Mucosa of gallbladder (tissue), 1 donor: ENCODE measurements at regions not wholly inside any gene's neighbourhood (a gene's known extent, or its start where the extent isn't known, plus 50 kb on each side); places are given as distances from the start of the nearest gene placed in this dataset.
"Not testable (repeated sequence)": the region's sequence is repeated elsewhere in the genome, so short reads cannot be mapped to it uniquely, and the experiment has no call there.

Source experiments
- DNase-seq: peaks from one replicate; pipeline ENCODE4 v3.0.0-alpha.2; 2020; ENCODE audit warnings: low spot score
- donor health status: DM: no; HTN: no; CAD: no.

DNA sequence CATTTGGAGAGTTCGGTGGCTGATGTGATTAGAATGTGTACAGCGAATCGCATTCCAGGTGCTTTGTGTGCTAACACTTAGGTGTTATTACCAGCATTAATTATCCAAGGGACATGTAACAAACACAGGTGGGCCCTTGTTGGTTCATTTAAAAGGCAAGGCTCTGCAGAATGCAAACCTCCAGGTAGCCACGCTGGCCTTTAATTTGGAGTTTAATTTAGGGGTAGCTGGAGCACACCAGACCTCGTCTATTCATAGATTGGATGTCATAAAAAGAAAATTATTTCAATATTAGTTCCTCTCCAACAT is 191.1 kb downstream of the MAT2B start:
- DNase-seq: no peak

DNA sequence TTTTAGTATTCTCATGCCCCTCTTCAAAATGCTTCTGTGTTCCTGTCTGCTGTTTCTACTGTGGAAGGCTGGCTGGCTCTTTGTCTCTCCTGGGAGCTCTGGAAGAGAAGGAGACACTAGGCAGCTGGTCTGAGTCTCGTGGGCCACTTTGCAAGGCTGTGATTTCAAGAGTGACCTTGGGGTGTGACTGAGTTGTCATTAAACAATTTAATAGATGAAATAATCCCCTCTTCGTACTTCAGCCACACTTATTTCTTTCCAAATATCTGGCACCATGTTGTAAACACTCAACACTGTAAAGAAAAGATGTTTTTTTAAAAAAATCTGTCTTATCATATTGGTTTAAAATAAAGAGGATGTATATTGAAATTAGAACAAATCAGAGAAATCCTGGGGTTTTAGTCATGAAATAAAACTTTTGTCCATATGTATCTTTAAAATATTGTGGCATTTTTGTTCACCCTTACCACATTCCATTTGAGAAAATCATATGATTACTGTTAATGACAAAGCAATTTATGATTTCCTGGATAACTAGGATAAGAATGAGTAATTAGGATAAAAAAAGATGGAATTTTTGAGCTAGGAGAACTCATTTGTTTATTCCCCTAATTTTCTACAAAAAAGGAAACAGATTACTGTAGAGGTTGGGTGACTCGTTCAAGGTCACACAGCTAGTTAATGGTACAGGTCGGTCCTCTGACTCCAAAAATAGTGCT is 200.8 kb downstream of the MAT2B start:
- DNase-seq: no peak

DNA sequence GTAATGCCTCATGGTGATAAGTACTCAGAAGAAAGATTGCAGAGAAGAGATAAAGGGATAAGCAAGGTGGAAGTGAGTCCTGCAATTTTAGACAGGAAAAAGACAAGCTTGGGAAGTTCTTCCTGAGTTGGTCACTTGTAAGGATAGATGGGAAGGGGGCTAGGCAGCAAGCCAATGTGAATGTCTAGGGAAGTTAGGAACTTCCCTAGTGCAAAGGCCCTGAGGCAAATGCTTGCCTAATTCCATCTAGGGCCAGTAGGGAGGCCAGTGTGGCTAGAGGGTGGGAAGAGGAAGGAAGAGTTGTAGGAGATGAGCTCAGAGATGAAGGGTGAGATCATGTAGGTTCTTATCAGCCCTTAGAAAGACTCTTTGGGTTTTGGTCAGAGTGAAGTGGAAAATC is 206.6 kb downstream of the MAT2B start:
- no peak for DNase-seq

DNA sequence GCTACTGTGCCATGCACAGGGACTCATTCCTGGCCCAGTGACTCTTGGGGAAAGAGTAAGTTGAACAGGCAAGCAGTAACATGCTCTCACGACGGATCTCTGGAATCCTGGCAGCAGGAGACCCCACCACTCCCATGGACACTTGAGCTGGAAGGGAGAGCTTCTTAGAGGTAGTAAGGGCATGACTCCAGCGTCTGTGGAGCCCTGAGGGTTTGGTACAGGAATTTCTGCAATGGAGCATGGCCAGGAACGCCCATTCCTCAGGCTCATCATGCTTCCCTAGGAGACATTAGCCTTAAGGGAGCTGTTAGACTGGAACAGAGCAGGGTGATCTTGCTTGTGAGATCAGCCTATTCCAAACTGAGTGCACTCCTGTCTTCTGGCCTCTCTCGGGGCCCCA is 212.9 kb downstream of the MAT2B start:
- DNase-seq: no peak

DNA sequence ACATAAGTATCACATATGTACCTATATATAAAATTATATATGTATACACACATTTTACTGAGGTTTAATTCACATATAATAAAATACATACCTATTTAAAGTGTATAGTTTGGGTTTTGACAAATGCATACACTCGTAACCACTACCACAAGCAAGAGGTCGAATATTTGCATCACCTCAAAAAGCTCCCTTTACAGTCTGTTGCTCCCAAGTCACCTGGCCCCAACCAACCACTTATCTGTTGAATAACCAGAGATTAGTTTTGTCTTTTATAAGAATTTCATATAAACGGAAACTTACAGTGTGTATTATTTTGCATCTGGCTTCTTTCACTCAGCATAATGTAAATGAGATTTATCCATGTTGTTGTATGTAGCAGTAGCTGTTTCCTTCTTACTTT is 218.9 kb downstream of the MAT2B start:
- no peak for DNase-seq

DNA sequence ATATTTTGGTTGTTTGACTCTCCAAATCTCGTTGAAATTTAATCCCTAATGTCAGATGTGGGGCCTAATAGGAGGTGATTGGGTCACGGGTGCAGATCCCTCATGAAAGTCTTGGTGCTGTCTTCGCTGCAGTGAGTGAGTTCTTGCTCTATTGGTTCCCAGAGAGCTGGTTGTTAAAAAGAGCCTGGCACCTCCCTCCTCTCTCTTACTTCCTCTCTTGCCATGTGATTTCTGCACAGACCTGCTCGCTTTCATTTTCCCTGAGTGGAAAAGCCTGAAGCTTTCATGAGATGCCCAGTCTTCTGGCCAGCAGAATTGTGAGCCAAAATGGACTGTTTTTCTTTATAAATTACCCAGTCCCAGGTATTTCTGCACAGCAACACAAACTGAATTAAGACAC is 221.6 kb downstream of the MAT2B start:
- no peak for DNase-seq

DNA sequence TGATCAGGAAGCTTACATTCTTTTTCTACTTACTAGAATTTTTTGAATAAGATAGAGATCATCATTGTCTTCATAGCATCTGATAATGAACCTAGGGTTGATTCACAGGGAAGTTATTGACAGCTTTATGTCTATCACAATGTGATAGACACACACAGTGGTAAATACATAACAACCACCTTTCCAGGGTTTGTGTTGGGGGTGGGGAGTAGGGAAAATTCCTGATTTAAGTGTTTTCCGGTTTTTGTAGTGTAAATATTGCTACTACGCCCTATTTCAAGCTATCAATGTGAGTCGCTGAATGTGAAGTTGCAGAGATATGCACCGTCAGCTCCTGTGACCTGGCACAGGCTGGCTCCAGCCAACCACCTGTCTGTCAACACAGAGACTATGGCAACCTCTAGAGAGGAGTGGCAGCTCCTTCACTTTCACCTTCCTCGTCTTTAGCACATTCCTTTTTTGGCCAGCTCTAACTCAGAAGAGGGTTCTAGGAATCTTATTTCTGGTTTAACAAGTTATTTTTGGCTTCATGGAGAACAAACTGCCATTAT is 224.9 kb downstream of the MAT2B start:
- peak; percentile 63 for DNase-seq

DNA sequence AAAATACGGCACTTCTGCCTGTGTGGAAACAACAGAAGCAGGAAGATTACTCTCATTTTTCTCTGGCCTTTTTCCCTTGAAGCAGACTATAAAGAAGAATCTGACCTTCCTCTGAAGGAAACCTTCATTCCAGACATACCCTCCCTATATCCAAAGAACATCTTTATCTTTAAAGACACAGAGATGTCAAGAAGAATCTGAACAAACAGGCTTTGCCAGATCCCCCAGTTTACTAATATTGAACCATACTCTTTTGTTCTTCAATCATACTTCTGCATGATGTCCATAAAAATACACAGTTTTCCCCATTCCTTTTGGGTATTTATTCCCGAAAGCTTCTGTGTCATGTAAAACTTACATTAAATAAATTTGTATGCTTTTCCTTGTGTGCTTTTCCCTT is 225.8 kb downstream of the MAT2B start:
- DNase-seq: no peak

DNA sequence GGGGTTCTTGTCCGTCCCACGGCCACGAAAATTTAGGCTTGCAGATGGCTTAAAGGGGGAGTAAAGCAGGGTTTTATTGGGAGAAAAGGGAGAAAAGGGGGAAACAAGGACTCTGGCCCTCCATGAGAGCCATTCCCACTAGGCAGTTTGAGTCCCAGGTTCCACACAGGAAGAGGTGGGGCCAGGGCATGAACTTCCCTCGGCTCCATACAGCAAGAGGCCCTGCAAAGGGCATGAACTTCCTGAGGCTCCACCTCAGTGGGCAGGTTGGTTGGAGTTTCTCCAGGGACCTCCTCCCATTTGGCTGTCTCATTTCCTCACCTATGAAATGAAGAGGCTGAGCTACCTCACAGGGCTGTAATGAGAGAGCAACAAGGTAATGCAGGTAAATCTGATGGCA is 229.7 kb downstream of the MAT2B start:
- DNase-seq: no peak

DNA sequence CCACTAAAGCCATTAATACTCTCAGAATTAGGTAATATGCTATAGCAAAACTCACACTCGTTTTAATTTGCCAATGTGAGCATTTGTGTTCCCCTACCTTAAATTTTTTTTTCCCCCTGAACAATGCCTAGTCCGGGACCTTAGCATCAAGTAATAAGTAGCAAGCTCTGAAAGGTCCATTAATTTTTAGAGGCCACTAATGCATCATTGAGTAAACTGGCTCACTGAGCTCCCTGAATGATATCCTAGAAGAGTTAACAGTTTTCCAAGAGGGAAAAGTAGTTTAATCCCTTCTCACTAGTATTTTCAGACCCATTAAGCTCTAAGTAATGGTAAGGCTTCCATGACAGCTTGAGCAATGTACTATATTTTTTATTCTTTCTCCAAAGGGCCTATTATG is 242.2 kb downstream of the MAT2B start:
- no peak for DNase-seq

DNA sequence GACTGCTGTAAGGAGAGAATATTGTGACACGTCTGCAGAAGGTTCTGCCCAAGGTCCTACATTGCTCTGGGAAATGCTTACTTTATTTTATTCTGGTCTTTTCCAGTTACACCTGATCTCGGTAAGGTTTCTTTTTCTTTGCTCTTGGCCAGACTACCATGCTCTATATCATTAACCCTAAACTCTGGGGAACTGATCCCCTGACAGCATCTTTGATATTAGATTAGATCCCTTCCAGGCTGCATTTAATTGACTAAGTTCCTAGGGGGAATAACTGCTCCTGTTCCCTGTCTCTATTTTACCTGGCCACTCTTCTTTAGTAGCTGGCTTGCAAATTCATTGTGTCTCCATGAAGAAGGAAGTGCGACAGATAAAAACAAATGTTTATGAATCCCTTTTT is 243.5 kb downstream of the MAT2B start:
- DNase-seq: no peak

DNA sequence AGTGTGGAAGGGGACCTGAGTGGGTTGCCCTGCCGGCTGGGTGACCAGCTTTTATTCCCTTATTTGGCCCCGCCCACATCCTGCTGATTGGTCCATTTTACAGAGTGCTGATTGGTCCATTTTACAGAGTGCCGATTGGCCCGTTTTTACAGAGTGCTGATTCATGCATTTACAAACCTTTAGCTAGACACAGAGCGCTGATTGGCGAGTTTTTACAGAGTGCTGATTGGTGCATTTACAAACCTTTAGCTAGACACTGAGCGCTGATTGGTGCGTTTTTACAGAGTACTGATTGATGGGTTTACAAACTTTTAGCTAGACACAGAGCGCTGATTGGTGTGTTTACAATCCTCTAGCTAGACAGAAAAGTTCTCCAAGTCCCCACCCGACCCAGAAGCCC is 245.0 kb downstream of the MAT2B start:
- DNase-seq: not testable (repeated sequence)

DNA sequence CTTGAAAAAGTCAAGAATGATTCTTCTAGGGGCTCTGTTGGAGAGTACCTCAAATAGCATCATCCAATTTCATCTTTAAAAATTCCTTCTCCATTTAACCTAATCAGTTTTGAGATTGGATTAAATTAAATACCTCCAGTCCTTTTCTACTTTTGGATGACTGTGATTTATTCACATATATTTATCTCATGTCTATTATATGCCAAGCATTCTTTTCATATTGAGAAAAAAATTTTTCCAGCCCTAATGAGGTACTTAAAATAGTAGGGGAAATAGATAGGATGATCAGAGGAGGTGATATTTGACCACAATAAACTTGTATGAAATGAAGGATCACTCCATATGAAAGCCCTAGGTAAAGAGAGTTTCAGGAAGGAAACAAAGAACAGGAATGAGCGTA is 250.1 kb downstream of the MAT2B start:
- DNase-seq: no peak

DNA sequence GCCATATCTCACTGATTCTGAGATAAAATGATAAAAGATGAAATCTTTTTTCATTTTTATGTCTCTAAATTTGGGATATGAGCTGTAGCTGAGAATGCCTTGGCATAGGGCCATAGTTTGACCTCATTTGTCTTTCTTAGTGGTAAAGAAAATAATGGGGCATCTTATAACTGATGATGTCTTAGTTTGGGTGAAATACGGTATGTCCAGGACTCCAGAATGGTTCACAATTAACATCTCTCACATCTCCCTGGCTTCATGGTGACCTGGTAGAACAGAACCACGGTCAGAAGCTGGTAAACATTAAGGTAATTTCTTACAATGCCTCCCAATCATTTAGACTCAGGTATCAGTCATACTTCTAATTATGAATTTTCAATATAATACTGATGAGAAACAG is 250.8 kb downstream of the MAT2B start:
- no peak for DNase-seq

DNA sequence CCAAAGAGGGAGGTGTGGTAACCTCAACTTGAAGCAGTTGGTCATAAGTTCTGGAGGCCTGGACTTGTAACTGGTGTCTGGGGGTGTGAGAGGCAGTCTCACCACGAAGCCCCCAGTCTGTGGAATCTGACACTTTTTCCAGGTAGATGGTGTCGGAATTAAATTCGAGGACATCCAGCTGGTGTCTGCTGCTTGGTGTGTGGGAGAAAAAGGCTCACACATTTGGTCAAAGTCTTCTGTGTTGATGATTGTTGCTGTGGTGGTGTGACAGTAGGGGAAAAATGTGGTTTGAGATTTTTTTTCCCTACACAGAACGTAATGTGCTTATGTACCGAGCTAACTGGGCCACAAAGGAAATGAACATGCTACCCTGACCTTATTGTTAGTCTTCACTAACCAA is 251.9 kb downstream of the MAT2B start:
- no peak for DNase-seq

DNA sequence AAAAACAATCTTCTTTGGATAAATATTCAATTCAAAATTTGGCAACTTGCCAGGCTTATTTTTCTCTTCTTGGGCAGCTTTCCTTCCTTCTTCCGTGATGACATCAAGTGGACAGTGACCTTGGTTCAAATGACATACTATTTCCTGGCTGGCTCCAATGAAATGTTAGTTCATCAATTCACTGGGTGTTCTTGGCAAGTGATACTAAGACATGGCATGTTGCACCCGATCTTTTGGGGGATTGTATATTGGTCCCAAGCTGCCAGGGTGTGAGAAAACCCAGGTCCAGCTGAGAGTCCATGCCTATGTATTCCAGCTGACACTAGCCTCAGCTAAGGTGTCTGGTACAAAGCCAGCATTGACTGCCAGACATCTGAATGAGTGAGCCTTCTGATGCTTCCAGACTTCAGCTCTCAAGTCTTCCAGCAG is 252.9 kb downstream of the MAT2B start:
- DNase-seq: peak; percentile 10

DNA sequence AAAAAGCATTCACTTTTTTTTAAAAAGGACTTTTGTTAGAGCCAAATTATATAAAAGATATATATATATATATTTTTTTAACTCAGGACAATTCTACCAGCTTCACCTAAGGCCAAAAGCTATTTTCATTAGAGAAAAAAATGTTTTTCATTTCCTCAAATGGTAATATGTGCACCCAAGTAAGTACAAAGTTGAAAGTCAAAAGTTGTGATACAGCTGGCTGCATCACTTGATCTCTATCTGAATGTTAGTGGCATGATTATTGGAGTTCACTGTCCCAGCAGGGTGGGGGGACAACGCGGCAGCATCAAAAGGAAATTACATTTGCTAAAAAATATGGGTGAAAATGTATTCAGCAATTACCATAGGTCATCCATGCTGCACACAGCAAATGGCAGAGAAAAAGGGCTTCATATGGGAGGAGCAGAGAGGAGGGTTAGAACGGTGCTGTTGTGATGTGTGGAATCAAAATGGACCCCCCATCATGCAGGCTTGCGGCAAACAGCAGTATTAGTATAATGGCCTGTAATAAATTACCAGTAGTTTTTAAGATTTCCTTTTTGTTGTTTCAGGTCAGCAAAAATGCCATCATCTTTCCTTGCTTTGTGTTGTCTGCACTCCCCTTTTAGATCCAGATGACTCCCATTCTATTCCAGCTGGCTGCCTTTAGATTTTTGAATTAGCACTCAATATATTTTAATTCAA is 253.7 kb downstream of the MAT2B start:
- DNase-seq: no peak

DNA sequence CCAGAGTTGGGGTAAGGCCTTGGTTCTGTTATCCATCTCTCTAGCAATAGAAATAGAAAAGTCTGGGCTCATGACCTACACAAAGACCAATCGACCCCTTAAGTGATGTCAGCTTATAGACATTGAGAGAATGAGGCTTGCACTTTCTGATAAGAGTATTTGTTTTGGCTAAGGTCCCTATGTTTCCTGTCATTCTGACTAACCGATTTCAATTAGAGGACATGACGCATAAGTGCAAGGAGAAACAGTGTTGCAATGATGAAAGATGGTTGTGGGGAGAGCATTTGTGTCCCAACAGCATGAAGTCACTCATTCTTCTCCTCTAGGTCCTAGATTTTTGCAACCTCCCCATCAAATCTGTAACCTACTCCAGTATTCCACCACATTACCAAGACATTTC is 255.1 kb downstream of the MAT2B start:
- DNase-seq: peak; percentile 11

DNA sequence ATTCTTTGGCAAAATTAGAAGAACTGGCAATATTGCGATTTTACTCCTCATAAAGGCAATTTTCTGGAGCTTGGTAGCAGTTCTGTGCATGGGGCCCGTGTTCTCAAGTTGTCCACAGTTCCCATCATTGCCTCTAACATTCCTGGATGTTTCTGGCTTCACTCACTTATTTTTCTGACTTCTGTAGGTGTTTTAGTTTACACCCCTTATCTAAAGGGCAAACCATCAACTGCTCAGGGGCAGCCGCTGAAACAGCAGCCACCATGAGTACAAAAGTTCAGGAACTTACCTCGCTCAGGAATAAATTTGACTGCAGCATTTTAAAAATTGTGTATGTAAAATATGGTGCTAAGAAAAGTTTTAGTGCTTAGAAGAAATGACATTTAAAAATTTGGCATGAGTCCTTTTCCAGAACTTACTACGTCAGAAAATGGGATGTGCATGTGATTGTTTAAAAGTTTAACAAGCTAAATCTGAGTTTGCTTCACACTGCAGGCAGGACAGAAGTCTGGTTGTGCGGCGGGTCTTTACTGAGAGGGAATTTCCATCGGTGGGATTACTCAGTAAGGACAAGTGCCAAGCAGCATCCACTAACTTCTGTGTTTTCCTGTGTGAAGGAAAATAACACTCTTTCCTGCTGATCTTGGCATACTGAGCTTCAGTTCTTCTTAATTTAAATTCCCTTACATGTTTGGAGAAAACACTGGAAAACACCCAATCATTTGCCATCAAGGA is 261.7 kb downstream of the MAT2B start:
- no peak for DNase-seq

DNA sequence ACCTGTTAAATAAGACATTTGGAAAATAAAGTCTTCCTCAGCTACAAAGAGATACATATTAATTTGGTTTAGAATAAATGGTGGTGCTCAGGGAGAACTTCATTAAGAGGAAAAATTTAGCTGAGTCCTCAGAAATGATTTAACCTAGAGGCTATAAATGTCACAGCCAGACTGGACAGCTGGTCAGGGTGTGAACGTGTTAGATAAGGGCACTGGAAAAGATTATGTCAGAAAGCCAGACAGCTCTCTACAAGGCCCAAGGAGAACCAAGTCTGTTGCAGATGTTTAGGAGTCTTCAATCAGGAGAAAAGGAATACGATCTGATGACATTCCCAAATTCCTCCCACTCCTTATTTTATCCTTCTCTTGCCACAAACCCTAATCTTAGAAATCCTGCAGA is 265.2 kb downstream of the MAT2B start:
- DNase-seq: no peak

DNA sequence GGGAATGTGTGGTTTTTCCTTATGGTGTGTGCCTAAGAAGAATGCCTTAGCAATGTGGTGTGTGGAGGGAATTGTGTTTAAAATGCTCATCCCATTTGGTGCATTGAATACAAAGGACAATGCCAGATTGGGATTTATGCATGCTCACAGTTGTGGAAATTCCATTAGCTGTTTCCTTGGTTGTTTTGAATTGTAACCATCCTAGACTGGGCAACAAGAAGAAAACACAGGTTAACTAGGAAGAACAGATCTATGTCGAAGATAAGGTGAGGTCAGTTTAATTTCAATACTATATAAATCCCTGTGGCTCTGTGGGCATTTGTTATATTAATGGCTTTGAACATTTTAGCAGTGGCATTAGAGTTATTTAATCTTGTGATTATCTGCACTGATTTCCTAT is 266.8 kb downstream of the MAT2B start:
- no peak for DNase-seq

DNA sequence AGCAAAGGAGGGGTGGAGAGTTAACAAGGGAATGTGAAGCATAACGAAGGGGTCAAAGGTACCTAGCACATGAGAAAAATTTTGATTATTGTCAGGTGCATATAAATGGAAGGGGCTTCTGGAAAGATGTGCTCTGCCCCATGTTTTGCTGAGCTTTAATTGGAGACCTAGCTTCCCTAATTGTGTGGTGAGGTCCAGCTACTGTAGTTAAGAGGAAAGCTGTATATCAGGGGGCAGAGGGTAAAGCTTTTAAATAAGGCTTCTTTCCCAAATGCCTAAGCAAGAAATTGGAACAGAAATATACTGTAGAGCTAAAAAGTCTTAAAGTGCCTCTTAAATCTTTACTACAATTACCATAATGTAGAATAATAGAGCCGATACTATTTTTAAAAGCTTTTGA is 267.2 kb downstream of the MAT2B start:
- no peak for DNase-seq

DNA sequence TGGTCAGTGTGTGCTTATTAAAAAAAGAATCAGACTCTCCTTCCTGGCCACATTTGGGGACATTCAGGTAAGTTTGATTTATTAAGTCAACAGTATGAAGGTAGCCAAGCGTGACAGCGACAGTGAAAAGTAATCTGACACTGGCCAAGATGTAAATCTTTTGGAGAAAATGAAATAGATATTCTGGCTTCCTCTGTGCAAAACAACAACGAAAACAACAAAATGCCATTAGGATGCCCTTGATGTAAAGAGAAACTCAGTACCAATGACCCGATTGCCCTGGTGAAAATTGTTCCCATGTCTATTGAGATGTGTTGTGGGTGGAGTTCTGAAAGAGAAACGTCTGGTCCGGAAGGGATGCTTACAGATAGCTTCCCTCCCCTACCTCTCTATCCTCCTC is 267.8 kb downstream of the MAT2B start:
- no peak for DNase-seq
